ACC112 (cell line): ENCODE measurements at regions not wholly inside any gene's neighbourhood (a gene's known extent, or its start where the extent isn't known, plus 50 kb on each side); places are given as distances from the start of the nearest gene placed in this dataset.
"Not testable (repeated sequence)": the region's sequence is repeated elsewhere in the genome, so short reads cannot be mapped to it uniquely, and the experiment has no call there.

Experiments used
- H2AFZ ChIP-seq: fragments of 200-600 bp; sonication (generic); one replicate; pipeline ENCODE4 v1.6.0; 2017; ENCODE audit warnings: antibody characterized with exemption, low read length; ENCODE audit not compliant: unreplicated experiment
- H3K27ac ChIP-seq: fragments of 200-600 bp; sonication (generic); 2 replicates; pipeline ENCODE4 v1.5.1; 2014; ENCODE audit warnings: low read depth, mild to moderate bottlenecking, antibody characterized with exemption, low read length, moderate library complexity
- H3K27me3 ChIP-seq: fragments of 200-600 bp; sonication (generic); 2 replicates; pipeline ENCODE4 v1.6.1; 2014; ENCODE audit warnings: mild to moderate bottlenecking, antibody characterized with exemption, low read length, moderate library complexity, mixed read lengths; ENCODE audit not compliant: insufficient read depth
- H3K36me3 ChIP-seq: fragments of 200-600 bp; sonication (generic); 2 replicates; pipeline ENCODE4 v1.6.1; 2016; ENCODE audit warnings: mild to moderate bottlenecking, antibody characterized with exemption, low read length, moderate library complexity, mixed read lengths; ENCODE audit not compliant: insufficient read depth
- H3K4me1 ChIP-seq: fragments of 200-600 bp; sonication (generic); one replicate; pipeline ENCODE4 v1.6.1; 2016; ENCODE audit warnings: low read length, mixed read lengths; ENCODE audit not compliant: insufficient read depth, unreplicated experiment, control insufficient read depth
- H3K4me3 ChIP-seq: fragments of 200-600 bp; sonication (generic); 2 replicates; pipeline ENCODE4 v1.5.1; 2014; ENCODE audit warnings: mild to moderate bottlenecking, low read depth, low read length
- H3K79me2 ChIP-seq: fragments of 200-600 bp; sonication (generic); one replicate; pipeline ENCODE4 v1.6.0; 2016; ENCODE audit warnings: low read length; ENCODE audit not compliant: control insufficient read depth, unreplicated experiment, insufficient read depth

DNA sequence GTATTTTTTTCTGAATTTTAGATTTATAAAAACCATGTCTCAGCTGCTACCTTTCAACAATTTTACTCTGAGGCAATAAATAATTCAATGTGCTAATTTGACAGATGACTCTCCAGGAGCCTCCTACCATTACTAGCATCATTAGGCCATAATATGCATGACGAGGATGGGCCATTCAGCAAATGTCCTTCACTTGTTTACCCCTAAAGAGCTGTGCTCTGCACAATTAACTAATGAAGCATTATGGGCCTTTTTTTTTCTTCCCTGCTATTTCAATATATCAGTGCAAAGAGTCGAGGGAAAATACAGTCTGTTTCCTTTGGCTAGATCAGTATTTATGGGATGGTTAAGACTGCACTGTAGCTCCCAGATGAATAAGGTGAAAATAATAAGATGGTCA lies 627.2 kb downstream of the ISL1 start:
- Histone ChIP-seq H3K27ac (no peak overlapping the region), H3K79me2 (no peaks in the 10 kb centered on the region), H3K36me3 (no peaks in the 10 kb centered on the region), H3K4me3 (no peak overlapping the region), H3K4me1 (no peaks in the 10 kb centered on the region), H3K27me3 (no peaks in the 10 kb centered on the region), H2AFZ (no peak overlapping the region)

DNA sequence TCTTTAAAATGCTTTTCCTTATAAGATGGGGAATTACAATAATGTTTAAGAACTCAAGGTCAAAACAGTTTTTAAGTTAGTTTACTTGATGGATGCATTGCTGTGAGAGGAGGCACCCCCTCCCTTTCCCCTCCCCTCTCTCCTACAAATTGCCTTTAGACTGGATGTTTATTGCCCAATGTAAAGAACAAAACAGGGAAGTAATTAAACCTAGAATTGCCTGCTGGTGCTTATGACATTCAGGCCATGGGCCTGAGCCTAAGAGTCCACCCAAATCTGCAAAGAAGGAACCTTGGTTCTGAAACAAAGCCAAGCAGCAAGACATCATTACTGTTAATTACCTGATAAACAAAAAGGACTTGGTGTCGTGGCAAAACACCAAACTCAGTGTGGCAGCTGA lies 630.3 kb downstream of the ISL1 start:
- Histone ChIP-seq H3K4me3 (no peak overlapping the region), H3K36me3 (no peaks in the 10 kb centered on the region), H3K79me2 (no peaks in the 10 kb centered on the region), H3K27me3 (no peaks in the 10 kb centered on the region), H2AFZ (no peak overlapping the region), H3K4me1 (no peaks in the 10 kb centered on the region), H3K27ac (no peak overlapping the region)

DNA sequence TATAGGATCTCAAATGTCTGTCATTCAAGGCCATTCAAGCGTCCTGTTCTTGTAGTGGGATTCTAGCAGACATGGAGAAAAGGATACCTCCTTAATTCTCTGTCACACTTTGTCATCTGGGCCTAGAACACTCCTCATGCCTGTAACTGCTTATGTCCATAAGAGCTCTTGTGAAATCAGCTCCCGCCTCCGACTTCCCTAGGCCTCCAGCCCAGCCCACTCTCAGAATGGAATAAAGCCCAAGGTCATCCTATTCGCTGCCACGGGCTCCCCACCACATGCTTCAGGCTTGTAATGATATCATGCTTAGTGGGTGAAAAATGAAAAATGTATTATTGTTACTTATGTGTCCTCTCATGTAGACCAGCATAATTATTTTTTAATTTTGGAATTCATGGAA lies 632.5 kb downstream of the ISL1 start:
- Histone ChIP-seq H3K79me2 (no peaks in the 10 kb centered on the region), H2AFZ (no peak overlapping the region), H3K36me3 (no peaks in the 10 kb centered on the region), H3K27ac (no peak overlapping the region), H3K27me3 (no peaks in the 10 kb centered on the region), H3K4me3 (no peak overlapping the region), H3K4me1 (no peaks in the 10 kb centered on the region)

DNA sequence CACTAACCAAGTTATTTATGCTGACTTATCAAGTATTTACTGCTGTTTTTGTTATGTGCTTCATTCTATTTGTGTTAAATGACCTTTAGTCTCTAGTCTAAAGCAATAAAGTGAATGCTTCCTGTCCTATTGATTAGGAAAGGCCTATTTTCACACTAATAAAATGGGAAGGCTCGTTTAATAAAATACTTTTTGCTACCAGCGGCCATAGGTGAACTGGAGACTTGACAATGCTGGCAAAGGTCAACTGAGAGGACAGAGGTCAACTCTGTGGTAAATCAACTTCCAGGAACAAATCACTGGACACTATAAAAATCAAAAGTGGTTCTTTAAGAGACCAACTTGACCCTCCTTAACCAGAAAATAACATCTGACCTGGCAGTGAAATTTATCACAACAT lies 634.3 kb downstream of the ISL1 start:
- H3K4me1 ChIP-seq: no peaks in the 10 kb centered on the region
- no peaks in the 10 kb centered on the region for H3K79me2 ChIP-seq
- no peak overlapping the region for H3K4me3 ChIP-seq
- H3K27ac ChIP-seq: no peak overlapping the region
- no peaks in the 10 kb centered on the region for H3K36me3 ChIP-seq
- no peaks in the 10 kb centered on the region for H3K27me3 ChIP-seq
- no peak overlapping the region for H2AFZ ChIP-seq

DNA sequence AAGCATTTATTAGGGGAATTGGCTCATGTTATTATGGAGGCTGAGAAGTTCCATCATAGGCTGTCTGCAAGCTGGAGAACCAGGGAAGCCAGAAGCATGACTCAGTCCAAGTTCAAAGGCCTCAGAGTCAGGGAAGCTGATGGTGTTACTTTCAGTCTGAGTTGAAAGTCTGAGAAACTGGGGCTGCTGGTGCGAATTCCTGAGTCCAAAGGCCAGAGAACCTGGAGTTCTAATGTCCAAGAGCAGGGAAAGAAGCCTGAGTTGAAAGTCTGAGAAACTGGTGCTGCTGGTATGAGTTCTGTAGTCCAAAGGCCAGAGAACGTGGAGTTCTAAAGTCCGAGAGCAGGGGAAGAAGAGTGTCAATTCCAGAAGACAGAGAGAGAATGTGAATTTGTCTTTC lies 641.1 kb downstream of the ISL1 start:
- H3K27ac ChIP-seq: no peak overlapping the region
- no peaks in the 10 kb centered on the region for H3K27me3 ChIP-seq
- no peak overlapping the region for H3K4me3 ChIP-seq

DNA sequence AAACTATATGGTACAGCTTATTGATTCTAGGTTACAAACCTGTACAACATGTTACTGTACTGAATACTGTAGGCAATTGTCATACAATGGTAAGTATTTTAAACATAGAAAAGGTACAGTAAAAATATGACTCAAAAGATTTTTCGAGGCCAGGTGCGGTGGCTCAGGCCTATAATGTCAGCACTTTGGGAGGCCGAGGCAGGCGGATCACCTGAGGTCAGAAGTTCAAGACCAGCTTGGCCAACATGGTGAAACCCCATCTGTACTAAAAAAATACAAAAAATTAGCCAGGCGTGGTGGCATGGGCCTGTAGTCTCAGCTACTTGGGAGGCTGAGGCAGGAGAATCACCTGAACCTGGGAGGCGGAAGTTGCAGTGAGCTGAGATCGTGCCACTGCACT lies 646.6 kb downstream of the ISL1 start:
- not testable (repeated sequence) for H3K79me2 ChIP-seq, H2AFZ ChIP-seq, H3K36me3 ChIP-seq, H3K27ac ChIP-seq, H3K27me3 ChIP-seq, H3K4me1 ChIP-seq, H3K4me3 ChIP-seq

More for the DNA sequence above, 641.1 kb downstream of the ISL1 start:
- Histone ChIP-seq H3K79me2 (no peaks in the 10 kb centered on the region), H3K4me1 (no peaks in the 10 kb centered on the region), H2AFZ (no peak overlapping the region), H3K36me3 (no peaks in the 10 kb centered on the region)

DNA sequence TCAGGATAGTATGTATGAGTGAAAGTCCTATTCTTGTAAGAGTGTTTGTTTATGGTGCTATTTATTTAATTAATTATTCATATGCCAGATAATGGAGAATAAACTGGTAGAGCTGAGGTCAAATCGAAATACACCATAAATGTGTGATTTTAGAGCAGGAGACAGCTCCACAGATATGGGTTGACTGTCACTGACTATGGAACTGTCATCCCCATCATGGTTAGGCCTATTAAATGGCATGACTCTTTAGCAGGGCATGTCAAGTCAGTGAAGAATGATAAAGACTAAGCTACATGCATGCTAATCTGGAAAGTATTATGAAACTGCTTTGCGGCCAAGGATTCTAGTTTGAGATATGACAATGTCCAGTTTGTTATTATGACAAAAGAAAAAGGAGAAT lies 658.6 kb downstream of the ISL1 start:
- no peaks in the 10 kb centered on the region for H3K36me3 ChIP-seq
- H3K27me3 ChIP-seq: no peaks in the 10 kb centered on the region
- no peaks in the 10 kb centered on the region for H3K79me2 ChIP-seq
- no peaks in the 10 kb centered on the region for H3K4me1 ChIP-seq
- no peak overlapping the region for H2AFZ ChIP-seq
- H3K27ac ChIP-seq: no peak overlapping the region
- H3K4me3 ChIP-seq: no peak overlapping the region

DNA sequence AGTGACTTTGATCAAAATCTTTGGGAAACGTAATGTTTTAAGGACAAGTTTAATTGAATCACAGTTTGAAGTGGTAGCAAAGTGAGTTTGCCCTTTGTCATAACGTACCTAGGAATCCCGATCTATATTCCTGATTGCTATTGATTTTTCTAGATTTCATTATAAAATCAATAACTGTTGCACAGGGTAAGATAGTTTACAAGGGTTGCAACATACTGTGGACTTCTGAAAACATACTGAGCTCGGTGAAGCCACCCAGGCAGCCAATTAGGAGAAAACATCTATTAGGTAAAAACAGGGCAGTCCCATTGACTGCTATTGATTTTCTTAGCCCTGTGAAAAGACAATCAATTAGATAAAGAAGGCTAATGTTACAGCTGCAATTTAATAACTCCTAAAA lies 659.9 kb downstream of the ISL1 start:
- Histone ChIP-seq H3K4me1 (no peaks in the 10 kb centered on the region), H3K27me3 (no peaks in the 10 kb centered on the region), H3K36me3 (no peaks in the 10 kb centered on the region), H3K27ac (no peak overlapping the region), H3K79me2 (no peaks in the 10 kb centered on the region), H3K4me3 (no peak overlapping the region), H2AFZ (no peak overlapping the region)

DNA sequence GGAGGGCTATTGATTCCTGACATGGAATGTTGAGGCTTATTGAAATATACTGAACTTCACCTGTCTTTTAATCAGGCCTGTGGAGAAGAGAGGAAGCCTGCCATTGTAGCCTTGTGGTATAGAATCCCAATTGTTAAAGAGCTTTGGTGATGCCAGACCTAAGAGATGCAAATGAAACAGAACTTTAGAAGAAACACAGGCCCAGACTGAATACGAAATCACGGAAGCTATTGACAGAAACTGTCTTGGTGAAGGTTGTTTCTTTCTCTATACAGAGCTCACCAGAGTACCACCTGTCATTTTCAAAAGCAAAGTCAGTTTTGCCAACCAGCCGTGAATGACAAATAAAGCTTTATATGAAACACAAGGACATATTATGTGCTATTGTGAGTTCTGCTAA lies 660.3 kb downstream of the ISL1 start:
- Histone ChIP-seq H3K4me1 (no peaks in the 10 kb centered on the region), H2AFZ (no peak overlapping the region), H3K27me3 (no peaks in the 10 kb centered on the region), H3K4me3 (no peak overlapping the region), H3K27ac (no peak overlapping the region), H3K79me2 (no peaks in the 10 kb centered on the region), H3K36me3 (no peaks in the 10 kb centered on the region)

DNA sequence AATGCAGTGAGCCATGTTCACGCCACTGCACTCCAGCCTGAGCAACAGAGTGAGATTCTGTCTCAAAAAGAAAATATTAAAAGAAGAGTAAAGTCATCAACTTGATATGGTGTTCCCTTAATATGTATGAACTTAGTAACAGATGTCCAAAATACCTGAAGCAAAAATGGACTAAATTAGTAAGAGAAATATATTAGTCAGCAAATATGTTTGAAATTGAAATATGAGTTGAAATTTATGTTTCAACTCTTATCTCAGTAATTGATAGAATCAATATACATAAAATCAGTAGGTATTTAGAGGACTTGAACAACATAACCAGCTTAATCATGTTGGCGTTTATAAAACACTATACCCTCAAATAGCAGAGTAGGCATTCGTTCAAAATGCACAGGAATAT lies 668.5 kb downstream of the ISL1 start:
- H3K27me3 ChIP-seq: no peaks in the 10 kb centered on the region
- no peak overlapping the region for H3K27ac ChIP-seq
- no peaks in the 10 kb centered on the region for H3K79me2 ChIP-seq
- no peak overlapping the region for H2AFZ ChIP-seq
- H3K4me1 ChIP-seq: no peaks in the 10 kb centered on the region
- H3K36me3 ChIP-seq: no peaks in the 10 kb centered on the region
- H3K4me3 ChIP-seq: no peak overlapping the region

DNA sequence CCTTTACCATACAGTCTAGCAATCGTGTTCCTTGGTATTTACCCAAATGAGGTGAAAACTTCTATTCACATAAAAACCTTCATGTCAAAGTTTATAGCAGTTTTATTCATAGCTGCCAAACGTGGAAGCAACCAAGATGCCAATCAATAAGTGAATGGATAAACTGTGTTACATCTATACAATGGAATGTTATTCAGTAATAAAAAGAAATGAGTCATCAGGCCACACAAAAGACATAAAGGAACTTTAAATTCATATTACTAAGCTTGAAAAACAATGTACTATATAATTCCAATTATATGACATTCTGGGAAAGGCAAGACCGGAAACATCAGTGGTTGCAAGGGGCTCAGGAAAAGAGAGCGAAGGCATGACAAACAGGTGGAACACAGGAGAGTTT lies 679.9 kb downstream of the ISL1 start:
- Histone ChIP-seq H3K79me2 (no peaks in the 10 kb centered on the region), H3K4me1 (no peaks in the 10 kb centered on the region), H3K36me3 (no peaks in the 10 kb centered on the region), H2AFZ (no peak overlapping the region), H3K27me3 (no peaks in the 10 kb centered on the region), H3K4me3 (no peak overlapping the region), H3K27ac (no peak overlapping the region)

DNA sequence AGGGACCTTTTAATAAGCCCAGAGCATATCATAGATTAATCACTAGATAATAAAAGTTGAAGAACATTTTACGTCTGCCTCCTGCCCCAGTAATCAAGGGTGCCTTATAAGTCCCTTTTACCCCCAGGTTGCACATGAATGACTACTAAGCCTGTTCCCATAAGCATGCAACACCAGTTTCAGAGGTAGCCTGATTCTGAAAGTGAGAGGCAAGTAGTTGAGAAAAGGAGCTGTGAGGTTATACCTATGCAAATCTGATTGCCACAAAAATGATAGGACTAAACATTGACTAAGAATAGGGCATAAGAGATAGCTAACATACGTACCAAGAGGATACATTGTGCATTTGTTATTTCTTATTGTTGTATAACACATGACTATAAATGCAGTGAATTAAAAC lies 681.9 kb downstream of the ISL1 start:
- Histone ChIP-seq H2AFZ (no peak overlapping the region), H3K79me2 (no peaks in the 10 kb centered on the region), H3K27me3 (no peaks in the 10 kb centered on the region), H3K4me3 (no peak overlapping the region), H3K27ac (no peak overlapping the region), H3K36me3 (no peaks in the 10 kb centered on the region), H3K4me1 (no peaks in the 10 kb centered on the region)
